HUES64 (cell line): ENCODE measurements at regions not wholly inside any gene's neighbourhood (a gene's known extent, or its start where the extent isn't known, plus 50 kb on each side); places are given as distances from the start of the nearest gene placed in this dataset.
"Not testable (repeated sequence)": the region's sequence is repeated elsewhere in the genome, so short reads cannot be mapped to it uniquely, and the experiment has no call there.

ENCODE experiments used
- H3K27ac ChIP-seq: 2 replicates; pipeline ENCODE4 v1.7.0; 2013; ENCODE audit warnings: low read depth, low read length, inconsistent platforms
- H3K27me3 ChIP-seq: 2 replicates; pipeline ENCODE4 v1.6.1; 2013; ENCODE audit warnings: mild to moderate bottlenecking, low read length; ENCODE audit not compliant: insufficient read depth
- H3K36me3 ChIP-seq: 2 replicates; pipeline ENCODE4 v1.6.1; 2013; ENCODE audit warnings: mild to moderate bottlenecking, low read length; ENCODE audit not compliant: insufficient read depth
- H3K4me1 ChIP-seq: 2 replicates; pipeline ENCODE4 v1.6.1; 2013; ENCODE audit warnings: mild to moderate bottlenecking, low read length, moderate library complexity; ENCODE audit not compliant: insufficient read depth
- H3K4me3 ChIP-seq: 2 replicates; pipeline ENCODE4 v1.5.1; 2013; ENCODE audit warnings: mild to moderate bottlenecking, low read length, moderate library complexity
- H3K9ac ChIP-seq: 2 replicates; pipeline ENCODE4 v1.6.1; 2013; ENCODE audit warnings: mild to moderate bottlenecking, low read depth, low read length
- H3K9me3 ChIP-seq: 2 replicates; pipeline ENCODE4 v1.6.1; 2013; ENCODE audit warnings: low read depth, low read length; ENCODE audit not compliant: insufficient read depth
- WGBS: fragments of 150-250, 120-280 bp; methylation state at CpG from one replicate; pipeline ENCODE4 v1.1.7; 2013; ENCODE audit warnings: missing lambda C conversion rate; 5-methylcytosine and 5-hydroxymethylcytosine counted together

DNA sequence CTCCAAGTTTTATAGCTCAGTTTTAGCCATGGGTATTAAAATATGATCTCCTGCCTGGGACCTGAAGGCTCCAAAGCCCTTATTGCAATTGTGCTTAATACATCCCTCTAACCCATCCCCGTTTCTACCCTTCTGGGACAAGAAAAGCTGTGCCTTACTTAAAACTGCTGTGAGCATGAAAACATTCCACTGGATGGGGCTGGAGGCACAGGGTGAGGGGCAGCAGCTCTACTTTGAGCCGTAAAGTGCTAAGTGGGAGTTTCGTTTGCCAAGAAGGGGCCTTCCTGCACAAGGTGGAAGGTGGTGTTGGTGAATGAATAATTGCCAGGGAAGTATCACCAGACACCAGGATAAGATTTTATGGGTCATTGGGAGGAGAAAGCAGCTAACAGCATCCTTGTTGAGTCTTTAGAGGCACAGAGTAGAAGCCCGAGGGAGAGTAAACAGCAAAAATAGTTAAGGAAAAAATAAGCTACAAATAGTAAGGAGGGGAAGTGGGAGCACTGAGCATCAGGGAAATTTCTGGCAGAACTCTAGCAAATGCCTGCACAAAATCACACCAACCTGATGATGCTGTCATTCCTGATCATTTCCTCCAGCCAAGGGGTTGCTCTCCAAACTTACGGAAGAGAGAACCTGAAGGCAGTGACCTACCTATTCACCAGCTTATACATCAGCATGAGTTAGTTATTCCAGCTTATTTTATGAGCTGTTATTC lies 218.4 kb downstream of the MREG start:
- Histone ChIP-seq H3K27me3 (no peaks in the 10 kb centered on the region), H3K9me3 (no peaks in the 10 kb centered on the region), H3K4me1 (peaks cover 29% of the 10 kb centered on the region), H3K36me3 (no peaks in the 10 kb centered on the region), H3K27ac (no peak overlapping the region), H3K9ac (no peak overlapping the region), H3K4me3 (no peak overlapping the region)
- whole genome bisulfite sequencing: 64% methylated on average over 5 of the region's 5 CpGs

DNA sequence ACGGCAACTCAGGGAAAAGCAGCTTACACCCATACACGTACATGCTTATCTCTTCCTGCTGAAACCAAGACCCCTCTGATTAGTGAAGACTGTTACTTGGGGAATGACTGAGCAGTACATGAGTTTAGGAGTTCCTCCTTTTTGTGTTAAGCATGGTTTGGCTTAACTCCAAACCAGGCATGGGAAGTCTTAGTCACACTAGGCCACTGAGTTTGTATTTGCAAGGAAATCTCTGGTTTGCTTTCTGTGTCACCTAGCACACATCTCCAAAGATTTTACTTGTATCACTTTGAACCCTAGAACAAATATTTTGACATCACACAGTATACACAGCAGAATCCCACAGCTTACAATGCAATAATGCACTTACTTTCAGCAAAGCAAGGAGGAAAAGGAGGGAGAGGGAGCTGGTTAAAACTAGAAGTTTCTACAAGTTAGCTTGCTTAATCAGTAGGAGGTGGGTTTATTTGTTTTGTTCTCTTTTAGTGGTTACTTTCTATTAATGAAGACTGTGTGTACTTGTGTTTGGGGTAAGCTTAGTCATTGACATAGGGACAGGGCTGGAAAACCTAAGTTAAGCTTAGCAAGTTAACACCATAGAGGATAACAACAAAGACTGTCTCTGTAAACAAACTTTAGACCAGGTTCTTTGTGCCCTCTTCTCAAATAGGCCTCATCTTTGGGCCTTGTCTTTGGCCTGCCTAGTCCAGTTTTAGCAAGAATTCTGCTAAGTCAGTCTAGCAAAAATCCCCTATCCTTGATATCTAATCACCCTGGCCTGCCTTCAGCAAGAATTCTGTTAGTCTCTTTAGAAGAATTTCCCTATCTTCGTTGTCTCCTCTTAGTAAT lies 219.4 kb downstream of the MREG start:
- Histone ChIP-seq H3K27me3 (no peaks in the 10 kb centered on the region), H3K9me3 (no peaks in the 10 kb centered on the region), H3K27ac (no peak overlapping the region), H3K4me1 (peaks cover 29% of the 10 kb centered on the region), H3K9ac (no peak overlapping the region), H3K36me3 (no peaks in the 10 kb centered on the region), H3K4me3 (no peak overlapping the region)
- 86% methylated on average over 1 of the region's 3 CpGs for WGBS

GRCh38 chr2:215791481-215791937 lies 221.8 kb downstream of the MREG start:
- no peak overlapping the region for H3K9ac ChIP-seq
- WGBS: 89% methylated on average over 4 of the region's 4 CpGs
- H3K27me3 ChIP-seq: no peaks in the 10 kb centered on the region
- H3K4me3 ChIP-seq: no peak overlapping the region
- no peak overlapping the region for H3K27ac ChIP-seq
- H3K9me3 ChIP-seq: no peaks in the 10 kb centered on the region
- no peaks in the 10 kb centered on the region for H3K36me3 ChIP-seq
- peaks cover 29% of the 10 kb centered on the region for H3K4me1 ChIP-seq

DNA sequence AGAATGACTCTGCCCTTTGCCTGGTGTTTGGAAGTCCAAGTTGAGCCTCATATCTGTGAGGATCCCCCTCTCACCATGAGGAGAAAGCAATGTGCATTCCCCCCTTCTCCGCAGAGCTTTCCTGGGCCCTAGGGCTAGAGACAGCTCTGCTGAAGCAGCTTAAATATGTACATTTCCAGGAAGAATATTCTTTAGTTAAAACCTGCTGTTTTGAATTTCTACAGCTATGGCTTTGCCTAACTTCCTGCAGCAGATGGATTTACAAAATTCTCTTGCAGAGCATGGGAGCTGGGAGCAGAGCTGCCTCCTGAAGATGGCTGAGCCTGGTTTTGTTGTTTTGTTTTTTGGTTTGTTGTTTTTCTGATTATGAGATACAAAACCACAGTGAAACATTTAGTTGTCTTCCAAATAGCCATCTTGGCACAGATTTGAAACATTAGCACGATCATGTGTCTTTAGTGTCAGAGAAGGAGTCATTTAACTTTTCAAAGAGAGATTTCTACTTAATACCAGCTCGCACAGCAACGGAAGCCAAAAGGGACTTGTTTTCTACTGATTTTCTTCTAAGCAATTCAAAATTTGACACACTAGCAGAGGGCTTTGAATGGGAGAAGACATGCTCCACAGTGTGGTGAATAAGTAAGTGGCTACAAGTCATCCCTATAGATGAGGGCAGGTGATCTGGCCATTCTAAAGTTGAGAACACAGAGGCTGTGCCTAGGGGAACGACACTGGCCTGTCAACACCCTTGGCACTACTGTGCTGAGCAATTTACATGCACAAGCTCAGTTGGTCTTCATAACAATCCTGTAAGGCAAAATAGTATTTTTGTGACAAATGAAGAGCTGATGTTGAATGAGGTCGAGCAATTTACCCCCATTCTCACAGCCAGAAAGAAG lies 222.6 kb downstream of the MREG start:
- WGBS: 92% methylated on average over 6 of the region's 6 CpGs

GRCh38 chr2:215787565-215788178 lies 225.7 kb downstream of the MREG start:
- no peak overlapping the region for H3K4me3 ChIP-seq
- H3K27me3 ChIP-seq: no peaks in the 10 kb centered on the region
- H3K27ac ChIP-seq: no peak overlapping the region
- H3K9me3 ChIP-seq: no peaks in the 10 kb centered on the region
- no peak overlapping the region for H3K9ac ChIP-seq
- no peaks in the 10 kb centered on the region for H3K36me3 ChIP-seq
- 87% methylated on average over 7 of the region's 7 CpGs for WGBS
- H3K4me1 ChIP-seq: peaks cover 13% of the 10 kb centered on the region

More for the DNA sequence above, 222.6 kb downstream of the MREG start:
- peaks cover 29% of the 10 kb centered on the region for H3K4me1 ChIP-seq
- no peak overlapping the region for H3K27ac ChIP-seq
- no peak overlapping the region for H3K9ac ChIP-seq
- no peaks in the 10 kb centered on the region for H3K36me3 ChIP-seq
- no peak overlapping the region for H3K4me3 ChIP-seq
- H3K9me3 ChIP-seq: no peaks in the 10 kb centered on the region
- H3K27me3 ChIP-seq: no peaks in the 10 kb centered on the region

DNA sequence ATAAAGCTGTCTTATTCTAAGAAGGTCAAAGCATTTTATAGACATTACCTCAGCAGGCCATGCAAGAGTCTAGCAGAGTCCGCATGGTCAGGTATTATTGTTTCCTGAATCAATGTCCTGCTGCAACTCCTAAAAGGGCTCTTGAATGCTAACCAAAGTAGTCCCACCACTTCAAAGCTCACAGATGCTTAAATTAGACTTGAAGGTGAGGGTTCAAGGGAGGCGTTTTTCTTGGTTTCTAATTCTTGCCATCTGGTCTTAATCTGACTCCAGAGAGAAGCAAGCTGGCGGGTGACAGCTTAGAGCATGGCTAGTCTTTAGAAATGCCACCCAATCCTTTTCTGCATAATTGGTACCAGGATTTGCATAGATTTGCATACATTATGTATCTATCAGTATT lies 226.3 kb downstream of the MREG start:
- H3K4me1 ChIP-seq: peaks cover 13% of the 10 kb centered on the region
- H3K27me3 ChIP-seq: no peaks in the 10 kb centered on the region
- H3K9ac ChIP-seq: no peak overlapping the region
- H3K27ac ChIP-seq: no peak overlapping the region
- no peaks in the 10 kb centered on the region for H3K36me3 ChIP-seq
- no peak overlapping the region for H3K4me3 ChIP-seq
- WGBS: 89% methylated on average over 3 of the region's 3 CpGs
- no peaks in the 10 kb centered on the region for H3K9me3 ChIP-seq

GRCh38 chr2:215784371-215784783 lies 229.0 kb downstream of the MREG start:
- no peaks in the 10 kb centered on the region for H3K27me3 ChIP-seq
- H3K9me3 ChIP-seq: no peaks in the 10 kb centered on the region
- 92% methylated on average over 3 of the region's 3 CpGs for WGBS
- no peak overlapping the region for H3K27ac ChIP-seq
- H3K4me3 ChIP-seq: no peak overlapping the region
- H3K9ac ChIP-seq: no peak overlapping the region
- no peaks in the 10 kb centered on the region for H3K36me3 ChIP-seq
- H3K4me1 ChIP-seq: peaks cover 5% of the 10 kb centered on the region; the same call in 1 of the 2 replicates

- not testable (repeated sequence) for H3K4me3 ChIP-seq
These were observed 229.7 kb downstream of the MREG start for GRCh38 chr2:215783640-215784039.

DNA sequence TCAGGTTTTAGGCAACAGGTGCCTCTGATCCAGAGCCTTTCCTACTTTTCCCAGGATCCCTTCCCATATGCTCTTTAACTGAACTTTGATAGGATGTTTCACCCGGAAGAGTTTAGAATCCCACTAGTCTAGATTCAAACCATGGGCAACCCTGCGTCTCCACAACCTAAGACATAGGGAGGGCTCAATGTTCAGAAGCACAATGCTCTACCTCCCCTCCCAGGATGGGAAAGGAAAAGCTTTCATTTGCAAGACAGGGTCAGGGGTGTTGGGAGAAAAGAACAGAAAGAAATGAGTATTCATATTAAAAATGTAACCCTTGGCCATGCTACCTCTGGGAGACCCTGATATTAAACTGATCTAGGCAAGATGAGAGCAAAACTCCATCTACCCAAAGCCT lies 230.4 kb downstream of the MREG start:
- Histone ChIP-seq H3K4me1 (peaks cover 5% of the 10 kb centered on the region; the same call in 1 of the 2 replicates), H3K9me3 (no peaks in the 10 kb centered on the region), H3K36me3 (no peaks in the 10 kb centered on the region), H3K27me3 (no peaks in the 10 kb centered on the region), H3K9ac (no peak overlapping the region), H3K27ac (no peak overlapping the region), H3K4me3 (no peak overlapping the region)
- 92% methylated on average over 2 of the region's 2 CpGs for WGBS

More at GRCh38 chr2:215783640-215784039, 229.7 kb downstream of the MREG start:
- not testable (repeated sequence) for H3K4me1 ChIP-seq, H3K36me3 ChIP-seq, H3K27ac ChIP-seq, H3K9me3 ChIP-seq, H3K9ac ChIP-seq, H3K27me3 ChIP-seq
- WGBS: 95% methylated on average over 6 of the region's 7 CpGs

DNA sequence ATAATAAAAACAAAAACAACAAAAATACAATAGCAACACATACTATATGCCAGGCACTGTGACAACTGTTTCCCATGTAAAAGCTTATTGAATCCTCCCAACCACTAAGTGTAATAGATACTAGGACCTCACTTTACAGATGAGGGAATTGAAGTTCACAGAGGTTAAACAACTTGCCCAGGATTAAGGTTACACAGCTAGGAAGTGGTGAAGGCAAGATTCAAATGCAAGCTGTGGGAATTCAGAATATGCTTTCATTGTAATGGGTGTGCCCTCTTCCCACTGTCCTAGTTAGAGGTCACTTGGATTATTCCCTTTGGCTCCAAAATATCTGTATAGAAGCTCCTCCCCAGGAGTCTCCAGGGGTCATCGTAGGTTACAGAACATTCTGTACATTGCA lies 231.1 kb downstream of the MREG start:
- Histone ChIP-seq H3K9ac (no peak overlapping the region), H3K36me3 (no peaks in the 10 kb centered on the region), H3K4me3 (no peak overlapping the region), H3K4me1 (peaks cover 5% of the 10 kb centered on the region; the same call in 1 of the 2 replicates), H3K9me3 (no peaks in the 10 kb centered on the region), H3K27me3 (no peaks in the 10 kb centered on the region), H3K27ac (no peak overlapping the region)
- 100% methylated on average over 1 of the region's 1 CpG for WGBS
